NCI-H524 (cell line): ENCODE measurements at regions not wholly inside any gene's neighbourhood (a gene's known extent, or its start where the extent isn't known, plus 50 kb on each side); places are given as distances from the start of the nearest gene placed in this dataset.
"Not testable (repeated sequence)": the region's sequence is repeated elsewhere in the genome, so short reads cannot be mapped to it uniquely, and the experiment has no call there.

Source experiments
- DNase-seq, 2 experiments: peaks; one replicate each; lab custom pipeline; 2025; lab: John Stamatoyannopoulos, UW

DNA sequence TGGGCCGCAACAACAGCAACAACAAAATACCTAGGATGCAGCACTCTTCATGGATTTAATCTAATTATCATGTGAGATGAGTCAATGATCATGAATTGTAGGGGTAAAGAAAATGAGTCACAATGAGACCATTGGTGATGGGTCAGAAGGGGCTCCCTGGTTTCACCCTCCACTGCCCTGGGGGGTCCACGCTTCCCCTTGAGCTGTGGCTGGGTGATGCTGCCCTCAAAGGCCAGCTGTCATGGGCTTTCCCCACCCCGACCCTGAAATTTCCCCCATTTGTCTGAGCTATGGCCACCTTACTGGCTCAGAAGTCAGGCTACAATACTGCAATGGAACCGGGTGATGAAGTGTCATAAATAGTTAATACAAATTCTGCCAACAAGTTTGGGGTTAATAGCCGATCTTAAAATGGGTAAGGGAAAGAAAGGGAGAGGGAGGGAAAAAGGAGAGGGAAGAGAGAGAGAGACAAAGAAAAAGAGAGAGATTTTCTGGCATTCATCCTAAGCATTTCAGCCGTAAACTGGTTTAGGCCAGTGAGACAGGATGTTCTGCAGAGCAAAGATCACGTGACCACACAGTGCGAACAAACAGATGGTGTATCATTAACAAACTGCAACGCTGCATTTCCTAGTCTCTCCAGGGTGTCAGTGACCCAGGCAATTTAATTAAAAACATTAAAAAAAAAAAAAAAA lies 143.4 kb upstream of the ERRFI1 start:
- DNase-seq = peak; percentile 33 to 87

GRCh38 chr1:8167936-8168335 lies 141.8 kb upstream of the ERRFI1 start:
- no peak for DNase-seq

- DNase-seq = peak; percentile 36 to 74
Measured at GRCh38 chr1:8166406-8166805, 140.3 kb upstream of the ERRFI1 start.

DNA sequence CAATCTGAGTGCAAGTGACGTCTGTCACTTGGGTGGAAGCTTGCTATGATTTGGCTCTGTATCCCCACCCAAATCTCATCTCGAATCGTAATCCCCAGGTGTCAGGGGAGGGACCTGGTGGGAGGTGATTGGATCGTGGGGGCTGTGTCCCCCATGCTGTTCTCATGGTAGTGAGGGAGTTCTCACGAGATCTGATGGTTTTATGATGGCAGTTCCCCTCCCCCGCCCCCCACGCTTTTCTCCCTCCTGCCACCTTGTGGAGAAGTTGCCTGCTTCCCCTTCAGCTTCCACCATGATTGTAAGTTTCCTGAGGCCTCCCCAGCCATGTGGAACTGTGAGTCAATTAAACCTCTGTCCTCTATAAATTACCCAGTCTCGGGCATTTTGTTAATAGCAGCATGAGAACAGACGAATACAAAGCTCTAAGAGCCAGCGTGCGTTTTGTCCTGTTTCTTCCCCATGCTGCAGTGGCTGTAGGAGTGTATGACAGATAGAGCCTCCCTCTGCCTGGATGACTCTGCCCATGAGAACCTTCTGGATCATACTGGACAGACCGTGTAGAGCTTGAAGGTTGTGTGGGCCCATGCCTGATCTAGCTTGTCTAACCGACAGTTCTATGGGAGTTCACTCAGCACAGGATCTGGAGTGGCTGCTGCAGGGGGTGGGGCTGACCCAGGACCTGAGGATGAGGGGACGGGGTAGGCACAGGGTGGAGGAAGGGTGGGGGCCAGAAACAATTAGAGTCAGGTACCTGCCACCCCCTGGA lies 139.7 kb upstream of the ERRFI1 start:
- DNase-seq = peak in 1 of 2 experiments; percentile 5

GRCh38 chr1:8164670-8165069 lies 138.6 kb upstream of the ERRFI1 start:
- DNase-seq = no peak

GRCh38 chr1:8163039-8163438 lies 136.9 kb upstream of the ERRFI1 start:
- no peak for DNase-seq

DNA sequence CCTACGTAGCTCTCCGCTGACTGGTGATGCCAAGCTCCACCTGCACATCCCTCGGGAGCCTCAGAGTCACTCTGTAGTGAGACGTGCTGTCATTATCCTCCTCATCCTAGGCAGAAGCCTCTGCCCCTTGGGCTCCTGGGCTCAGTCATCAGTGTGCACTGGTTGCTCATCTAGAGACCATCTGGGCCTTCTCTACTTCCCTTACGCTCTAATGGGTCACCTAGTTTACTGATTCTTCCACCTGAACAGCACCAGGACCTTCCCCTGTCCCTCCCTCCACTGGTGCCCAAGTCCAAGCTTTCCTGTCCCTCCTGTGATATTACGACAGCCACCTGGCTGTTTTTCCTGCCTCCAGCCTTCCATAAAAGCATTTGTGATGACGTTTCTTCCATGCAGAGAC lies 136.1 kb upstream of the ERRFI1 start:
- DNase-seq = no peak

- DNase-seq = no peak
Measured at GRCh38 chr1:8161546-8162105, 135.5 kb upstream of the ERRFI1 start.

DNA sequence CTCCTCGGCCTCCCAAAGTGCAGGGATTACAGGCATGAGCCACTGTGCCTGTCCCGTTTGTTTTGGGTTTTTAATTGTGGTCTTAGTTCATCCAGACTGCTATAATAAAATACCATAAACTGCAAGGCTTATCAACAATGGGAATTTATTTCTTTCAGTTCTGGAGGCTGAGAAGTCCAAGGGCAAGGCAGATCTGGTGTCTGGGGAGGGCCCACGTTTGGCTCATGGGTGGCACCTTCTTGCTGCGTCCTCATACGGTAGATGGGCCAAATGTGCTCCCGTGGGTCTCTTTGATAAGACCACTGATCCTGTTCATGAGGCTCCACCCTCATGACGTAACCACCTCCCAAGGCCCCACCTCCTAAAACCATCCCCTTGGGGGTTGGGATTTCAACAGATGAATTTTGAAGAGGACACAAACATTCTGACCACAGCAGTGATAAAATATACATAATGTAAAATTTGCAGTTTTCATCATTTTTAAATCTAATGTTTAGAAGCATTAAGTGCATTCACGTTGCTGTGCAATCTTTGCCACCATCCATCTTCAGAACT lies 133.4 kb upstream of the ERRFI1 start:
- DNase-seq = no peak

DNA sequence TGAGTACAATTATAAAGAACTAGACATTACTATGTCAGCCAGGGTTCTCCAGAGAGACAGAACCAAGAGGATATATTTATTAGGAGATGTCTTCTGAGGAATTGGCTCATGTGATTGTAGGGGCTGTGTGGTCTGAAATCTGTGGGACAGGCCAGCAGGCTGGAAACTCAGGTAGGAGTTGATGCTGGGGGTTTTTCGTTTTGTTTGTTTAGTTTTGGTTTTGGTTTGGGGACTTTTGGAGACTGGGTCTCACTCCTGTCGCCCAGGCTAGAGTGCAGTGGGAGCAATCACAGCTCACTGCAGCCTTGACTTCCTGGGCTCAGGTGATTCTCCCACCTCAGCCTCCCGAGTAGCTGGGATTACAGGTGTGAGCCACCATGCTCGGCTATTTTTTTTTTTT lies 132.9 kb upstream of the ERRFI1 start:
- DNase-seq = no peak

DNA sequence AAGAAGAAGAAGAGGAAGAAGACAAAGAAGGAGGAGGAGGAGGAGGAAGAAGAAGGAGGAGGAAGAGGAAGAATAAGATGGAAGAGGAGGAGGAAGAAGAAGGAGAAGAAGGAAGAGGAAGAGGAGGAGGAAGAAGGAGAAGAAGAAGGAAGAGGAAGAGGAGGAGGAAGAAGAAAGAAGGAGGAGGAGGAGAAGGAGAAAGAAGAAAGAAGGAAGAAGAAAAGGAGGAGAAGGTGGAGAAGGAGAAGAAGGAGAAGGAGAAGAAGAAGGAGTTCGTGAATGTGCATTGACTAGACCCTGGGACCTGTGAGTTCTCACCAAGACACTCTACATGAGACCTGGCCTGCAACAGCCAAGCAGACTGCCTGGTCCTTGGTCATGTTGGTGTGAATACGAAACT lies 131.7 kb upstream of the ERRFI1 start:
- DNase-seq = no peak

DNA sequence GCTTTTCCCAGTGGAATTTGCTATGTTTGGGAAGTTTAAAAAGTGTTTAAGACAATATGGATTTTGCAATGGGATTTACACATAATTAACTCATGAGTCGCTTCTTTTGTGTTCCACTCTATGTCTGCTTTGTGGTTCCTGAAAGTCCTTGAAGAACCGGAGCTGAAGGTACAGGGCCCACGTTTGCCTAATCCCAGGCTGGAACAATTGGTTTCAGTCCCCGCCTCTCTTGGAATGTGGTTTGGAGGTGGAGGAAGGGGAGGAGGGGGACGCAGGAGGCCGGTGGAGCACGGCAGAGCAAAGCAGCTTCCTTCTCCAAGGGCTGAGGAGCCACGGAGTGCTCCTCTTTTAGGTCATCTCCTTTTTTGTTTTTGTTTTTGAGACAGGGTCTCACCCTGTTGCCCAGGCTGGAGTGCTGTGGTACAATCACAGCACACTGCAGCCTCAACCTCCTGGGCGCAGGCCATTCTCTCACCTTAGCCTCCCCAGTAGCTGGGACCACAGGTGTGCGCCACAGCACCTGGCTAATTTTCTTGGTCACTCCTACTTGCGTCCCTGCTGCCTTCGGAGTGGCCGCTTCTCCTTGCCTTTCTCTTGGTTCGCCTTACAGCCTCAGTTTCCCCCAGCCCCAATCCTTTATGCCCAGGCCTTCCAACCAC lies 129.5 kb upstream of the ERRFI1 start:
- DNase-seq = no peak

DNA sequence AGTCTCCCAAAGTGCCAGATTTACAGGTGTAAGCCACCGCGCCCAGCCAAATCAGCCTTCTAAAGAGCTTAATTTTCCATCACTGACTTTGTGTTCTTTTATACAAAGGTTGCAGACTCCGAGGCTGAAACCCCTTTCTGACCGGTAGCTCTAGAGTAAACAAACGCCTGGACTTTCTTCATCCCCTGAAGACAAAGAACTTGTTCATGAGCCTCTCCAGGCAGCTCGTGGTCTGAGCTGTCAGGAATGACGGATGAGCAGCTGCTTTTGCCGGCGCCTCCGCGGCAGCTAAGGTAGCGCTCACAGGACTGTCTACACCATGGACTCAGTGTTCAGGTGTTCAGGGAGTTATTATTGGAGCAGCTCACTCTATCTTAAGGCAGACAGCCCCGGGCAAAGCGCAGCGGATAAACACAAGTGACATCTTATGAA lies 128.5 kb upstream of the ERRFI1 start:
- DNase-seq = no peak

- DNase-seq = no peak
Measured at GRCh38 chr1:8153961-8154360, 127.9 kb upstream of the ERRFI1 start.

DNA sequence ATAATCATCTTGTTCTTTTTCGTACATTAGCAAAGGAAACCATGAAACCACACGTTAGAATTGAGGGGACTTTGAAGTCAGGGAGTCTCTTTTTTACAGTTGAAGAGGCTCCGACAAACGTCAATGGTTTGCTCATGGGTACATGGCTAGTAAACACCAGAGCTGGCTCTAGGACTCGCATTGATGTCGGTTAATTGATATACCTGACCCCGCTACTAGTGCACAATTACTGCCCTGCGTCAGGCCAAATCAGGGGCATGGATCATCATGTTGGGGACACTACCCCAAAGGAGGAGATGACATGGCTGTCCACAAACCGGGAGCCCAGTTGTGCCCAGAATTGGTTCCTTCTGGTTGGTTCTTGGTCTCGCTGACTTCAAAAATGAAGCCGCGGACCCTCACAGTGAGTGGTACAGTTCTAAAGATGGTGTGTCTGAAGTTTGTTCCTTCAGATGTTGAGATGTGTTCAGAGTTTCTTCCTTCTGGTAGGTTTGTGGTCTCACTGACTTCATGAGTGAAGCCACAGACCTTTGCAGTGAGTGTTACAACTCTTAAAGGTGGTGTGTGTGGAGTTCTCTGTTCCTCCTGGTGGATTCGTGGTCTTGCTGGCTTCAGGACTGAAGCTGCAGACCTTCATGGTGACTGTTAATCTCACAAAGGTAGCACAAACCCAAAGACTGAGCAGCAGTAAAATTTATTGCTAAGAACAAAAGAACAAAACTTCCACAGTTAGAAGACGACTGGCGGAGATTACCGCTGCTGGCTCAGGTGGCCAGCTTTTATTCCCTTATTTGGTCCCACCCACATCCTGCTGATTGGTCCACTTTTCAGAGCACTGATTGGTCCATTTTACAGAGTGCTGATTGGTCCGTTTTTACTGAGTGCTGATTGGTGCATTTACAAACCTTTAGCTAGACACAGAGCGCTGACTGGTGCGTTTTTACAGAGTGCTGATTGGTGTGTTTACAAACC lies 126.9 kb upstream of the ERRFI1 start:
- DNase-seq = no peak

DNA sequence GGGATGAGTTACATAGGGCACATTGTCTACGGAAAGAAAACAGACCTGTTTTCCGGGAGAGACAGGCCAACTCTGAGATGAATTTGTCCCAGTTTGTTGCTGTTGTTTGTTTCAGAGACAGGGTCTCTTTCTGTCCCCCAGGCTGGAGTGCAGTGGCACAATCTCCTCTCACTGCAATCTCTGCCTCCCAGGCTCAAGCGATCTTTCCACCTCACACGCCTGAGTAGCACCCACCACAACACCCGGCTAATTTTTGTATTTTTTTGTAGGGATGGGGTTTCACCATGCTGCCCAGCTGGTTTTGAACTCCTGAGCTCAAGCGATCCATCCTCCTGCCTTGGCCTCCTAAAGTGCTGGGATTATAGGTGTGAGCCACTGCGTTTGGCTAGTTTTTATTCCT lies 125.5 kb upstream of the ERRFI1 start:
- no peak for DNase-seq

DNA sequence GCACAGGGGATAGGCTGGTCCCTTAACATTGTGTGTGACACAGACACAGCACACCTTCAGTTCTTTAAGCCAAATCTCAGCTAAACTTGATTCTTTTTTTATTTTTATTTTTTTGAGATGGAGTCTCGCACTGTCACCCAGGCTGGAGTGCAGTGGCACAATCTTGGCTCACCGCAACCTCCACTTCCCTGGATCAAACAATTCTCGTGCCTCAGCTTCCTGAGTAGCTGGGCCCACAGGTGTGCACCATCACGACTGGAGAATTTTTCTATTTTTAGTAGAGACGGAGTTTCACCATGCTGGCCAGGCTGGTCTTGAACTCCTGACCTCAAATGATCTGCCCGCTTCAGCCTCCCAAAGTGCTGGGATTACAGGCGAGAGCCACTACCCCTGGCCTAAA lies 123.6 kb upstream of the ERRFI1 start:
- not testable (repeated sequence) for DNase-seq

GRCh38 chr1:8147956-8148355 lies 121.8 kb upstream of the ERRFI1 start:
- DNase-seq = peak in 1 of 2 experiments; percentile 6

GRCh38 chr1:8146257-8146855 lies 120.2 kb upstream of the ERRFI1 start:
- DNase-seq = no peak

DNA sequence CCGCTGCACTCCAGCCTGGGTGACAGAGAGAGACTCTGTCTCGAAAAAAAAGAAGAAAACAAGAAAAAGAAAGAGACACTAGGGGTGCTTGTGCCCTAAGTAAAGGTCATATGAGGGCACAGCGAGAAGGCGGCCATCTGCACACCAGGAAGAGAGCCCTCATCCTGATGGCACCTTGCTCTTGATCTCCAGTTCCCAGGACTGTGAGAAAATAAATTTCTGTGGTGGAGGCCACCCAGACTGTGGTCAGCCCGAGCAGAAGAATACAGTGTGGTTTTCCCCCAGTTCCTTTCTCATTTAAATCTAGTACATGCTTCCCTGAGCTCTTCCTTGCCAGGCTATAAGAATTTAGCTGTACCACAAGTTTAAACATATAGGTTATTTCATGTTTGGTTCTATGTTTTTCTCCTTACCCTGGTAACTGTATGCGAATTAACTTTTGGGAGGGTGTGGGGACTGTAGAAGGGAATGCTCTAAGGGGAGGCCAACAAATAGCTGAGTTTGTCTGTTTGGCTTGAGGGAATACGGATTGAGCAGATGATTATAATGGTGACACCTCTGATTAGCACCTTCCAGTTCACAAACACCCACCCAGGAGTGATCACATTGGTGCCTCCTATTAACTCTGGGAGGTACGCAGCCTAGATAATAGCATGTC lies 119.6 kb upstream of the ERRFI1 start:
- DNase-seq = no peak
